ENCODE measurements at regions not wholly inside any gene's neighbourhood (a gene's known extent, or its start where the extent isn't known, plus 50 kb on each side); places are given as distances from the start of the nearest gene placed in this dataset.

DNA sequence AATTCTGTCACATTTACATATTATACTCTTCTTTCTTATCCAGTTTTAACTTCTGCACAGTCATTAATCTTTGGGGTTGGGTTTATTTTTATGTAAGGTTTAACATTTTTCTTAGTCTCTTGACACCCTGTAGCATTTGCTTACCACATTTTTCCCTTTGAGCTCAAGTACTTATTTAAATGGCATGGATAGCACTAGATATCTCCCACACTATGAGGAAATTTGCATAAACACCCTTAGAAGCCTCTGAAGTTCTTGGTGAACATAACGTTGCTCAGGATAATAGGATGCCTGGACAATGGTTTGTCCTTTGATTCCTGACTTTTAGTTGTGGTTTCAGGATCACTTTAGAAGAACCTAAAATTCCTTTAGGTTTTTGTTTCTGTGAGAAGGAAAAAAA is 338.9 kb downstream of the PCDH17 start:
- ATAC-seq (no peak), DNase-seq (ENCODE audit: low spot score) (no peak)
- Mint-ChIP-seq H3K4me3 (no peak overlapping the region), H3K4me1 (no peaks in the 10 kb centered on the region), H3K27me3 (ENCODE audit: low read depth) (no peaks in the 10 kb centered on the region), H3K36me3 (peaks cover 24% of the 10 kb centered on the region), H3K9me3 (peaks cover 46% of the 10 kb centered on the region), H3K27ac (no peak overlapping the region)
- ChIA-PET CTCF (no interaction called here), POLR2A (no interaction called here)
- TF ChIP-seq HMGA2 (CRISPR knock-in tag; IDR thresholded peaks at IDR 0.05) (no peak), MXD4 (CRISPR knock-in tag; IDR thresholded peaks at IDR 0.05; ENCODE audit: borderline replicate concordance) (no peak), CTCF (IDR thresholded peaks at IDR 0.05) (no peak), KAT7 (CRISPR knock-in tag; IDR thresholded peaks at IDR 0.05; ENCODE audit: borderline replicate concordance) (no peak), ATF2 (CRISPR knock-in tag; IDR thresholded peaks at IDR 0.05; ENCODE audit: borderline replicate concordance, low read depth) (no peak), CREB1 (CRISPR knock-in tag; IDR thresholded peaks at IDR 0.05) (no peak)

GRCh38 chr13:57982782-57983181 is 351.2 kb downstream of the PCDH17 start:
- ChIA-PET POLR2A (no interaction called here), CTCF (no interaction called here)
- Mint-ChIP-seq H3K36me3 (peaks cover 5% of the 10 kb centered on the region; the same call in 1 of the 2 replicates), H3K27me3 (ENCODE audit: low read depth) (no peaks in the 10 kb centered on the region; the same call in 1 of the 2 replicates), H3K27ac (no peak overlapping the region), H3K9me3 (peaks cover 26% of the 10 kb centered on the region), H3K4me3 (no peak overlapping the region), H3K4me1 (no peaks in the 10 kb centered on the region)
- TF ChIP-seq CTCF (IDR thresholded peaks at IDR 0.05) = no peak
- no peak for TF ChIP-seq CREB1 (CRISPR knock-in tag; IDR thresholded peaks at IDR 0.05)
- TF ChIP-seq SMAD3 (CRISPR knock-in tag; IDR thresholded peaks at IDR 0.05; ENCODE audit: borderline replicate concordance) = no peak
- no peak for TF ChIP-seq PREB (CRISPR knock-in tag; IDR thresholded peaks at IDR 0.05; ENCODE audit: borderline replicate concordance)
- no peak for TF ChIP-seq ZBTB43 (CRISPR knock-in tag; IDR thresholded peaks at IDR 0.05)
- TF ChIP-seq ESRRA (CRISPR knock-in tag; IDR thresholded peaks at IDR 0.05; ENCODE audit: borderline replicate concordance) = no peak
- no peak for TF ChIP-seq FOXJ3 (CRISPR knock-in tag; IDR thresholded peaks at IDR 0.05; ENCODE audit: borderline replicate concordance)
- no peak for TF ChIP-seq NFATC4 (CRISPR knock-in tag; IDR thresholded peaks at IDR 0.05)
- ATAC-seq (no peak), DNase-seq (ENCODE audit: low spot score) (no peak)

- DNase-seq (ENCODE audit: low spot score) = no peak
- no peaks in the 10 kb centered on the region for H3K4me1 Mint-ChIP-seq
- POLR2A ChIA-PET = no interaction called here
- no peak for ATAC-seq
- no peak overlapping the region for H3K4me3 Mint-ChIP-seq
- H3K27me3 Mint-ChIP-seq (ENCODE audit: low read depth) = no peaks in the 10 kb centered on the region; the same call in 1 of the 2 replicates
- H3K27ac Mint-ChIP-seq = no peak overlapping the region
- CTCF ChIA-PET = no interaction called here
- H3K36me3 Mint-ChIP-seq = peaks cover 5% of the 10 kb centered on the region; the same call in 1 of the 2 replicates
- peaks cover 26% of the 10 kb centered on the region for H3K9me3 Mint-ChIP-seq
- TF ChIP-seq ZNF232 (CRISPR knock-in tag; IDR thresholded peaks at IDR 0.05) (no peak), E2F1 (CRISPR knock-in tag; IDR thresholded peaks at IDR 0.05) (no peak), CTCF (IDR thresholded peaks at IDR 0.05) (no peak), ZNF423 (CRISPR knock-in tag; IDR thresholded peaks at IDR 0.05) (no peak)
- TF ChIP-seq, protein P1, sequence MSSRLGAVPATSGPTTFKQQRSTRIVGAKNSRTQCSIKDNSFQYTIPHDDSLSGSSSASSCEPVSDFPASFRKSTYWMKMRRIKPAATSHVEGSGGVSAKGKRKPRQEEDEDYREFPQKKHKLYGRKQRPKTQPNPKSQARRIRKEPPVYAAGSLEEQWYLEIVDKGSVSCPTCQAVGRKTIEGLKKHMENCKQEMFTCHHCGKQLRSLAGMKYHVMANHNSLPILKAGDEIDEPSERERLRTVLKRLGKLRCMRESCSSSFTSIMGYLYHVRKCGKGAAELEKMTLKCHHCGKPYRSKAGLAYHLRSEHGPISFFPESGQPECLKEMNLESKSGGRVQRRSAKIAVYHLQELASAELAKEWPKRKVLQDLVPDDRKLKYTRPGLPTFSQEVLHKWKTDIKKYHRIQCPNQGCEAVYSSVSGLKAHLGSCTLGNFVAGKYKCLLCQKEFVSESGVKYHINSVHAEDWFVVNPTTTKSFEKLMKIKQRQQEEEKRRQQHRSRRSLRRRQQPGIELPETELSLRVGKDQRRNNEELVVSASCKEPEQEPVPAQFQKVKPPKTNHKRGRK (CRISPR knock-in tag; IDR thresholded peaks at IDR 0.05; ENCODE audit: borderline replicate concordance) = no peak
Observed at GRCh38 chr13:57988276-57988675, 356.7 kb downstream of the PCDH17 start.

Data from WTC11 (cell line).